ENCODE measurements at regions not wholly inside any gene's neighbourhood (a gene's known extent, or its start where the extent isn't known, plus 50 kb on each side); places are given as distances from the start of the nearest gene placed in this dataset.

- no peak for ATAC-seq (replicated peaks)
- DNase-seq: no peak
- Mint-ChIP-seq H3K4me3 (no peak overlapping the region), H3K27ac (no peak overlapping the region), H3K9me3 (no peaks in the 10 kb centered on the region), H3K27me3 (no peaks in the 10 kb centered on the region), H3K36me3 (ENCODE audit: insufficient read depth) (no peaks in the 10 kb centered on the region), H3K4me1 (ENCODE audit: low read depth in 2 of 2) (peaks cover 4 to 13% of the 10 kb centered on the region in 2 donors)
Measured at GRCh38 chr9:20227166-20227874, 395.0 kb downstream of the MLLT3 start.

- ATAC-seq (replicated peaks): no peak
- Mint-ChIP-seq H3K9me3 (no peaks in the 10 kb centered on the region), H3K36me3 (ENCODE audit: insufficient read depth) (no peaks in the 10 kb centered on the region), H3K4me3 (peak overlapping the region in 1 of 2 donors; percentile 60), H3K4me1 (ENCODE audit: low read depth in 2 of 2) (peaks cover 4 to 13% of the 10 kb centered on the region in 2 donors), H3K27me3 (no peaks in the 10 kb centered on the region), H3K27ac (no peak overlapping the region)
- DNase-seq: no peak
Measured at GRCh38 chr9:20226345-20226744, 396.0 kb downstream of the MLLT3 start.

- H3K36me3 Mint-ChIP-seq (ENCODE audit: insufficient read depth): no peaks in the 10 kb centered on the region
- no peaks in the 10 kb centered on the region for H3K9me3 Mint-ChIP-seq
- DNase-seq (no peak), ATAC-seq (replicated peaks) (no peak)
- peak overlapping the region; percentile 20 to 60 for H3K4me3 Mint-ChIP-seq
- H3K4me1 Mint-ChIP-seq (ENCODE audit: low read depth in 2 of 2): peaks cover 4 to 13% of the 10 kb centered on the region in 2 donors
- H3K27me3 Mint-ChIP-seq: no peaks in the 10 kb centered on the region
- no peak overlapping the region for H3K27ac Mint-ChIP-seq
Measured at GRCh38 chr9:20225826-20226225, 396.5 kb downstream of the MLLT3 start.

DNA sequence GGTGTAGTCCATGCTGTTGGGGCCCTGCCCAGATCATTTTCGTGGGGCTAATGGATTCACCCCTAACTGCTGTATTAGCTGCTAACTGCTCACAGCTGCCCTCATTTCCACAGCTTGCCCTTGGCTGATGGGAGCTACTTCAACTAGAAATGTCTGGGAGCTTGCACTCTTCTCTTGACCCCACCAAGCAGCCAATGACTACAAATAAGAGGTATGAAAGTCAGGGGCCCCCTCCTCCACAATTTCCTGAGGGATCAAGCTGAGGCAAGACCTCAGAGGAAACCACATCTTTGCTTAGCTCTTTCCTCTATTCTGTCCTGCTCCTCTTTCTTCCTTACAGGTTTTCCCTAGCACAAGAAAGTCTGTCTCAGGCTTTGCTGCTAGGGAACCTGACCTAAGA lies 397.5 kb downstream of the MLLT3 start:
- no peaks in the 10 kb centered on the region for H3K9me3 Mint-ChIP-seq

GRCh38 chr9:20220286-20220685 lies 402.0 kb downstream of the MLLT3 start:
- no peak overlapping the region for H3K4me3 Mint-ChIP-seq
- peaks cover 0 to 3% of the 10 kb centered on the region in 2 donors for H3K4me1 Mint-ChIP-seq (ENCODE audit: low read depth in 2 of 2)
- no peaks in the 10 kb centered on the region for H3K36me3 Mint-ChIP-seq (ENCODE audit: insufficient read depth)
- DNase-seq (no peak), ATAC-seq (replicated peaks) (no peak)
- no peak overlapping the region for H3K27ac Mint-ChIP-seq
- H3K27me3 Mint-ChIP-seq: no peaks in the 10 kb centered on the region
- H3K9me3 Mint-ChIP-seq: no peaks in the 10 kb centered on the region

More for the DNA sequence above, 397.5 kb downstream of the MLLT3 start:
- Mint-ChIP-seq H3K4me3 (no peak overlapping the region), H3K27me3 (no peaks in the 10 kb centered on the region), H3K27ac (no peak overlapping the region), H3K36me3 (ENCODE audit: insufficient read depth) (no peaks in the 10 kb centered on the region), H3K4me1 (ENCODE audit: low read depth in 2 of 2) (peaks cover 4 to 13% of the 10 kb centered on the region in 2 donors)
- ATAC-seq (replicated peaks) (no peak), DNase-seq (no peak)

GRCh38 chr9:20219437-20219836 lies 402.9 kb downstream of the MLLT3 start:
- ATAC-seq (replicated peaks) (no peak), DNase-seq (no peak)
- Mint-ChIP-seq H3K4me3 (no peak overlapping the region), H3K4me1 (ENCODE audit: low read depth in 2 of 2) (no peaks in the 10 kb centered on the region), H3K36me3 (ENCODE audit: insufficient read depth) (no peaks in the 10 kb centered on the region), H3K9me3 (no peaks in the 10 kb centered on the region), H3K27ac (no peak overlapping the region), H3K27me3 (no peaks in the 10 kb centered on the region)

DNA sequence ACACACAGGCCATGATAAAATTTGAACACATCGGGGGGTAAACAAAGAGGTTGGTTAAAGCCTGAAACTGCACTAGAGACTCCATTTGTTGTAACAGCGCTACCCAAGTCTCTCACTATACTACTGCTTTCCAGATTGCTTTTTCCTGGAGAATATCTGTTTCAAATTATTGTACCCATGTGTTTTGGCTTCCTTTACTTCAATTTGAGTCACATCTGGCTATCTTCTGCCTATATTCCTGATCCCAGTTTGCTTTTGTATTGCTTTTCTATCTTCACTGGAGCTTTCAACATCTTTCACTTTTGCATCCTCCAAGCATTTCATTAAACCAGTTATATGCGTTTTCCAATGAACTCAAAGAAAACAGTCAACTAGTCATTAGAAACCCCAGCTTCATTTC lies 404.7 kb downstream of the MLLT3 start:
- ATAC-seq (replicated peaks) (no peak), DNase-seq (no peak)
- Mint-ChIP-seq H3K27me3 (no peaks in the 10 kb centered on the region), H3K9me3 (no peaks in the 10 kb centered on the region), H3K36me3 (ENCODE audit: insufficient read depth) (no peaks in the 10 kb centered on the region), H3K4me1 (ENCODE audit: low read depth in 2 of 2) (no peaks in the 10 kb centered on the region), H3K27ac (no peak overlapping the region), H3K4me3 (no peak overlapping the region)

DNA sequence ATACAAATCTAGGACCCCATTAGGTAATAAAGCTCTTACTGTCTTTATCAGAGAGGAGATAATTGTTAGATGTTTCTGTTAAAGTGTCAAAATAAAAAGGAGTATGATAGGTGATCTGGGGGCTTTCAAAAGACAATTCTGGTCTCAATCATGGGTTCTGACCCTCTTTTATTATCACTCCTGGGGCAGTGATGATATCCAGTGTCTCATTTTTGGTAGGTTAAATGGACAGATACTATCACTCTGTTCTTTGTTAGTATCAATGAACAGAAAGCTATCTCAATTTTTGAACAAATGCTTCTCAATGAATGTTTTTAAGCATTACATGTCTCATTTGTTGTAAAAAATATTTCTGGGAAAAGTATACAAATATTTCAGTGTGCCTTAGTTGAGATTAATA lies 405.9 kb downstream of the MLLT3 start:
- Mint-ChIP-seq H3K4me3 (no peak overlapping the region), H3K27me3 (no peaks in the 10 kb centered on the region), H3K4me1 (ENCODE audit: low read depth in 2 of 2) (no peaks in the 10 kb centered on the region), H3K9me3 (no peaks in the 10 kb centered on the region), H3K36me3 (ENCODE audit: insufficient read depth) (no peaks in the 10 kb centered on the region), H3K27ac (no peak overlapping the region)
- DNase-seq (no peak), ATAC-seq (replicated peaks) (no peak)

DNA sequence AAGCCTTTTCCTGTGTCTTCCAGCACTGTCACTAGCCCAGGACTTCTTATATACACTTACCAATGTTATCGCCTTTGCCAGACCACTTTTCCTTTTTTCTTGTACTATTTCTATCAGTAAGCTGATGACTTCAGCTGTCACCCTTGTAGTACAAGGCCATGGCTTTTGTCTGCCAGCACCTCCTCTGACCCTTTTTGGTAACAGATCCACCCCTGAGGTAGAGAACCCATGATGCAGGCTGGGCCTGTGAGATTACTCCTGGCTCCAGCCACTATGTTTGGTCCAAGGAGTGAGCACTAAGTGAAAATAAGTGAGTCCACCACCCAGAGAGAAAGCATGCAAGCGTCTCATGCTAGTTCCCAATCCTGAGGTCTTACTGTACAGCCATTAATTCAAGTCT lies 406.7 kb downstream of the MLLT3 start:
- H3K36me3 Mint-ChIP-seq (ENCODE audit: insufficient read depth): no peaks in the 10 kb centered on the region
- no peak overlapping the region for H3K4me3 Mint-ChIP-seq
- no peak overlapping the region for H3K27ac Mint-ChIP-seq
- DNase-seq: no peak
- H3K4me1 Mint-ChIP-seq (ENCODE audit: low read depth in 2 of 2): no peaks in the 10 kb centered on the region
- no peaks in the 10 kb centered on the region for H3K27me3 Mint-ChIP-seq
- H3K9me3 Mint-ChIP-seq: no peaks in the 10 kb centered on the region
- no peak for ATAC-seq (replicated peaks)

GRCh38 chr9:20212806-20213205 lies 409.5 kb downstream of the MLLT3 start:
- H3K27ac Mint-ChIP-seq: no peak overlapping the region
- DNase-seq (no peak), ATAC-seq (replicated peaks) (no peak)
- H3K9me3 Mint-ChIP-seq: no peaks in the 10 kb centered on the region
- H3K36me3 Mint-ChIP-seq (ENCODE audit: insufficient read depth): no peaks in the 10 kb centered on the region
- H3K4me1 Mint-ChIP-seq (ENCODE audit: low read depth in 2 of 2): peaks cover 15 to 21% of the 10 kb centered on the region in 2 donors
- H3K4me3 Mint-ChIP-seq: no peak overlapping the region
- H3K27me3 Mint-ChIP-seq: no peaks in the 10 kb centered on the region

DNA sequence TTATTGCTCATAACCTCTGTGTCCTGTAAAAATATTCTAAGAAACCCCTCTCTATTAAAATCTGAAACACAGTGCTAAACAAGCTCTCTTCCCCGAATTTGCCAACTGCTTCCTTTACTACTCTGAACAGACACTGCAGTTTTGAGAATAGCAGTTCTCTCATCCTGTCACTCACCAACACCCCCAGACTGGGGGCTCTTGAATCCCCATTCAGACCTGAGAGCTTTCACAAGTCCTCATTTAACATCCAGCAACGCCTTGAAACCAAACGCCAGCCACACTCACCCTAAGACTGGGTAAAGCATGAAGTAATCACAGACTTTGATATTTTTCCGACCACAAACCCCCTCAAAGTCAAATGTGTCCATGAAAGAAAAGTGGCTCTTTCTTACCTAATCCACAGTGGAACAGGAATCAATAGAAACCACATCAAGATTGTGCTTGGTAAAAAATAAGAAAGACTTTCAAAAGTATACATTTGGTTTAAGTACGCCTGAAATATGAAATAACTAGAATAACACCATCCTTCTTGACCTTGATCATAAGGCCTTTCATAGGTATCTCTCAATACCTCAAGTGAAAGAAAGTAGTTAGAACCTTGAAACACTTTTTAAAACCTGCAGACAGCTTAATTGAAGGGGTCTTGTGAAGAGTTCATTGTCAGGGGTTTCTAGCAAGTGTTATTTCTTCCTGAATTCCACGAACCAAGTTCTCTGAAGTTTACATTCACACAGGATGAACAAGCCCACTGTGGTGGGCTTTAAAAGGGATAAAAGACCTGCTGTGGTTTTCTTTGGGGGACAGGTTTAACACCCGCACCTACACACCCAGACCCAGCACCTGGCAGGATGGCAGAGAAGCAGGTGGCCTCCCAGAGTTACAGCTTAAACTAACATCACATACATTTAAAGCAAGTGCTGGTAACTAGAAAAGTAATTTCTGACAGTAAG lies 412.6 kb downstream of the MLLT3 start:
- H3K4me1 Mint-ChIP-seq (ENCODE audit: low read depth in 2 of 2): peaks cover 15 to 28% of the 10 kb centered on the region in 2 donors
- ATAC-seq (replicated peaks) (peak; percentile 79), DNase-seq (no peak)
- H3K36me3 Mint-ChIP-seq (ENCODE audit: insufficient read depth): peaks cover 3% of the 10 kb centered on the region
- peak overlapping the region; percentile 30 to 82 for H3K27ac Mint-ChIP-seq
- no peaks in the 10 kb centered on the region for H3K27me3 Mint-ChIP-seq
- peak overlapping the region; percentile 21 to 39 for H3K4me3 Mint-ChIP-seq
- H3K9me3 Mint-ChIP-seq: no peaks in the 10 kb centered on the region

DNA sequence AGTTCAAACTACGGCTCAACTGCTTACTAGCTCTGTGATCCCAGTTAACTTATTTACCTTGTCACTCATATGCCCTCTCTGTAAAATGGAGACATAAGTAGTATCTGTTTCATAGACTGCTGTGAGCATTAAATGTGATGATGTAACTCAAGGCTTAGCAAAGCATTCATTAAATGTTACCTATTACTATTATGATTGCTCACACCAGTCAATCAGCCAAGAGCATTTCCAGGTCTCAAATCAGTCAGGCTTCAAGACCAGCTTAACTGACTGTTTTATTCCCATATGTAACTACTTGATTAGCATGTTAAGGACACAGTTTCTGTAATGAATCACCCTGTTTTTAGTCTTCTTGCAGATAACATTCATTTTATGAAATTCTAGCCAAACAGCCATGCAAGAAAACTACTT lies 413.3 kb downstream of the MLLT3 start:
- Mint-ChIP-seq H3K27me3 (no peaks in the 10 kb centered on the region), H3K36me3 (ENCODE audit: insufficient read depth) (peaks cover 3% of the 10 kb centered on the region), H3K4me3 (peak overlapping the region; percentile 21 to 39), H3K9me3 (no peaks in the 10 kb centered on the region), H3K27ac (peak overlapping the region in 1 of 2 donors; percentile 82), H3K4me1 (ENCODE audit: low read depth in 2 of 2) (peaks cover 15 to 28% of the 10 kb centered on the region in 2 donors)
- ATAC-seq (replicated peaks) (no peak), DNase-seq (no peak)

- H3K4me1 Mint-ChIP-seq (ENCODE audit: low read depth in 2 of 2): peaks cover 15 to 28% of the 10 kb centered on the region in 2 donors
- no peaks in the 10 kb centered on the region for H3K27me3 Mint-ChIP-seq
- no peak overlapping the region for H3K4me3 Mint-ChIP-seq
- H3K36me3 Mint-ChIP-seq (ENCODE audit: insufficient read depth): peaks cover 3% of the 10 kb centered on the region
- DNase-seq (no peak), ATAC-seq (replicated peaks) (no peak)
- H3K27ac Mint-ChIP-seq: peak overlapping the region in 1 of 2 donors; percentile 11
- H3K9me3 Mint-ChIP-seq: no peaks in the 10 kb centered on the region
Measured at GRCh38 chr9:20208226-20208625, 414.1 kb downstream of the MLLT3 start.

DNA sequence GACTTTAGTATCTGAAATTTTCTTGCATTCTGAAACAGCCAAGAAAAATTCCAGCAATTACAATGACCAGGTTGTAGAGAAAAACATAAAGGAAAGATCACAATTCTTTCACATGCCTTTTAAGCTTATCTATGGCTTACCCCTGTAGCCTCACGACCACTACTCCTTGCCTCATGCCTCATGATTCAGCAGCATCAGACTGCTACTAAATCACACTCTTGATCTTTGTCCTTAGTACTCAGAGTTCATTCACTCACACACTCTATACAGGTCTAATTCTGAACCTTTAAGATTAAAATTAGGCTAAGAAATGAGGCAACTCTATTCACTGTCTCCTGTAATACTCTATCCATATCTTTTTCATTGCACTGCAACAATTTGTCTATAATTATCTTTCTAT lies 415.1 kb downstream of the MLLT3 start:
- peaks cover 15 to 28% of the 10 kb centered on the region in 2 donors for H3K4me1 Mint-ChIP-seq (ENCODE audit: low read depth in 2 of 2)
- peak overlapping the region in 1 of 2 donors; percentile 11 for H3K27ac Mint-ChIP-seq
- no peaks in the 10 kb centered on the region for H3K27me3 Mint-ChIP-seq
- no peak for DNase-seq
- no peak overlapping the region for H3K4me3 Mint-ChIP-seq
- ATAC-seq (replicated peaks): no peak
- no peaks in the 10 kb centered on the region for H3K9me3 Mint-ChIP-seq
- peaks cover 3% of the 10 kb centered on the region for H3K36me3 Mint-ChIP-seq (ENCODE audit: insufficient read depth)

All from effector memory CD8-positive, alpha-beta T cell (primary cell).